NCI-H748 (cell line): ENCODE measurements at regions not wholly inside any gene's neighbourhood (a gene's known extent, or its start where the extent isn't known, plus 50 kb on each side); places are given as distances from the start of the nearest gene placed in this dataset.

Experiments used
- DNase-seq: peaks from one replicate; lab custom pipeline; 2025; ENCODE audit not compliant: unreplicated experiment; lab: John Stamatoyannopoulos, UW

- peak; percentile 48 for DNase-seq
These were observed 72.3 kb downstream of the LINC00237 start for GRCh38 chr20:21033817-21034216.

GRCh38 chr20:21031666-21032065, 74.5 kb downstream of the LINC00237 start:
- peak; percentile 89 for DNase-seq

- DNase-seq, result no peak
These were observed 76.8 kb downstream of the LINC00237 start for GRCh38 chr20:21029341-21029740.

- no peak for DNase-seq
These were observed 77.2 kb downstream of the LINC00237 start for GRCh38 chr20:21028921-21029320.

- DNase-seq, result no peak
These were observed 77.7 kb downstream of the LINC00237 start for GRCh38 chr20:21028436-21028835.

GRCh38 chr20:21027569-21027968, 78.6 kb downstream of the LINC00237 start:
- peak; percentile 65 for DNase-seq

- no peak for DNase-seq
These were observed 79.2 kb downstream of the LINC00237 start for GRCh38 chr20:21026951-21027350.

- no peak for DNase-seq
These were observed 81.7 kb downstream of the LINC00237 start for GRCh38 chr20:21024420-21024819.

- DNase-seq, result no peak
These were observed 83.2 kb downstream of the LINC00237 start for GRCh38 chr20:21022925-21023324.

GRCh38 chr20:21021472-21021790, 84.7 kb downstream of the LINC00237 start:
- peak; percentile 66 for DNase-seq

GRCh38 chr20:21020659-21021471, 85.3 kb downstream of the LINC00237 start:
- no peak for DNase-seq

GRCh38 chr20:21019814-21020658, 86.1 kb downstream of the LINC00237 start:
- peak; percentile 26 for DNase-seq

GRCh38 chr20:21019468-21019813, 86.7 kb downstream of the LINC00237 start:
- DNase-seq, result no peak

- no peak for DNase-seq
These were observed 87.6 kb downstream of the LINC00237 start for GRCh38 chr20:21018576-21018975.

GRCh38 chr20:21017528-21018085, 88.6 kb downstream of the LINC00237 start:
- no peak for DNase-seq

GRCh38 chr20:21016751-21017150, 89.4 kb downstream of the LINC00237 start:
- no peak for DNase-seq

GRCh38 chr20:21014528-21014927, 91.6 kb downstream of the LINC00237 start:
- DNase-seq, result no peak

GRCh38 chr20:21008951-21009350, 97.2 kb downstream of the LINC00237 start:
- no peak for DNase-seq

- DNase-seq, result no peak
These were observed 99.5 kb downstream of the LINC00237 start for GRCh38 chr20:21006611-21007010.

GRCh38 chr20:21004386-21005076, 101.6 kb downstream of the LINC00237 start:
- no peak for DNase-seq

- DNase-seq, result no peak
These were observed 102.3 kb downstream of the LINC00237 start for GRCh38 chr20:21003902-21004301.
